B cell (primary cell): ENCODE measurements at regions not wholly inside any gene's neighbourhood (a gene's known extent, or its start where the extent isn't known, plus 50 kb on each side); places are given as distances from the start of the nearest gene placed in this dataset.

Experiments
- ATAC-seq: fragments of 200-7000 bp; cut with Tn5 transposase; one replicate; pipeline ENCODE4 v1.10.0; 2021; ENCODE audit warnings: low read depth, mild to moderate bottlenecking, moderate number of reproducible peaks, moderate library complexity
- CTCF ChIA-PET: fragments of 350-600 bp; sonication (Branson Sonifier 250); formaldehyde crosslinking; loops from one replicate; lab custom pipeline; 2021; ENCODE audit warnings: antibody characterized with exemption, inconsistent platforms; lab: Charles Lee
- POLR2A ChIA-PET: fragments of 350-600 bp; sonication (Branson Sonifier 250); formaldehyde crosslinking; loops from one replicate; lab custom pipeline; 2021; ENCODE audit warnings: antibody characterized with exemption; lab: Charles Lee
- DNase-seq: peaks from one replicate; pipeline ENCODE4 v3.0.0; 2013
- H2AFZ ChIP-seq: 2 replicates; pipeline ENCODE4 v1.6.1; 2012; ENCODE audit warnings: mild to moderate bottlenecking, low read depth, low read length; ENCODE audit not compliant: insufficient read depth, poor library complexity, severe bottlenecking
- H3K27ac ChIP-seq, 2 donors: 1 replicate in 1 of 2; 2 replicates in 1 of 2; pipeline ENCODE4 v1.5.1; 2012 to 2013; ENCODE audit warnings: low read length in 2 of 2, mild to moderate bottlenecking in 2 of 2, moderate library complexity in 1 of 2
- H3K27me3 ChIP-seq, 4 experiments: fragments of 200-600 bp in 1 of 4; sonication (generic) in 1 of 4; replicated peaks in 1 of 4; 1 replicate in 2 of 4; 2 replicates in 2 of 4; pipeline versions ENCODE4 v1.6.1 to v1.7.0; 2013 to 2016; ENCODE audit warnings: low read length in 3 of 4, mild to moderate bottlenecking in 2 of 4, mixed read lengths in 1 of 4, moderate library complexity in 1 of 4; ENCODE audit not compliant: insufficient read depth in 4 of 4, control insufficient read depth in 3 of 4; ENCODE audit errors: control extremely low read depth in 1 of 4
- H3K36me3 ChIP-seq, 2 experiments: replicated peaks in 1 of 2; 1 replicate in 1 of 2; 2 replicates in 1 of 2; pipeline versions ENCODE4 v1.6.1 to v1.7.1; 2013; ENCODE audit warnings: low read length in 1 of 2; ENCODE audit not compliant: insufficient read depth in 2 of 2, control insufficient read depth in 1 of 2; ENCODE audit errors: control extremely low read depth in 1 of 2, extremely low read depth in 1 of 2
- H3K4me1 ChIP-seq, 2 donors: fragments of 200-600 bp in 1 of 2; sonication (generic) in 1 of 2; 1 replicate in 1 of 2; 2 replicates in 1 of 2; pipeline versions ENCODE4 v1.5.1 to v1.6.1; 2013 to 2017; ENCODE audit warnings: low read length in 2 of 2; ENCODE audit not compliant: control insufficient read depth in 2 of 2, insufficient read depth in 2 of 2
- H3K4me2 ChIP-seq: replicated peaks from 2 replicates; pipeline ENCODE3; 2012; ENCODE audit warnings: mild to moderate bottlenecking, low read depth, low read length; ENCODE audit not compliant: poor library complexity, severe bottlenecking
- H3K4me3 ChIP-seq, 5 experiments: fragments of 200-600 bp in 1 of 5; sonication (generic) in 1 of 5; 1 replicate in 3 of 5; 2 replicates in 2 of 5; pipeline versions ENCODE4 v1.5.1 to v1.7.0; 2011 to 2016; ENCODE audit warnings: low read length in 4 of 5, mild to moderate bottlenecking in 4 of 5, low read depth in 2 of 5, control low read depth in 1 of 5, moderate library complexity in 1 of 5; ENCODE audit not compliant: insufficient read depth in 1 of 5; ENCODE audit errors: control extremely low read depth in 1 of 5, extremely low read depth in 1 of 5
- H3K79me2 ChIP-seq: fragments of 200-600 bp; sonication (generic); one replicate; pipeline ENCODE4 v1.6.0; 2016; ENCODE audit warnings: low read length; ENCODE audit not compliant: control insufficient read depth, insufficient read depth
- H3K9ac ChIP-seq: fragments of 200-600 bp; sonication (generic); 2 replicates; pipeline ENCODE4 v1.6.1; 2017; ENCODE audit warnings: mild to moderate bottlenecking, low read length, moderate library complexity
- H3K9me3 ChIP-seq, 3 donors: one replicate each; pipeline versions ENCODE4 v1.6.1 to v1.7.1; 2013; ENCODE audit warnings: low read length in 2 of 3; ENCODE audit not compliant: control insufficient read depth in 2 of 3, insufficient read depth in 1 of 3; ENCODE audit errors: control extremely low read depth in 1 of 3
- H4K20me1 ChIP-seq: 2 replicates; pipeline ENCODE4 v1.6.0; 2012; ENCODE audit warnings: mild to moderate bottlenecking, low read length; ENCODE audit not compliant: insufficient read depth, control insufficient read depth, poor library complexity, severe bottlenecking
- H3K27ac Mint-ChIP-seq: one replicate; pipeline ENCODE4 v1.8.0; 2021; ENCODE audit warnings: mixed read lengths
- H3K27me3 Mint-ChIP-seq: one replicate; pipeline ENCODE4 v1.8.0; 2021; ENCODE audit warnings: mixed read lengths
- H3K4me1 Mint-ChIP-seq: one replicate; pipeline ENCODE4 v1.8.0; 2021; ENCODE audit warnings: mixed read lengths
- H3K4me3 Mint-ChIP-seq: one replicate; pipeline ENCODE4 v1.8.0; 2021; ENCODE audit warnings: mixed read lengths
- H3K9me3 Mint-ChIP-seq: one replicate; pipeline ENCODE4 v1.8.0; 2022; ENCODE audit warnings: mixed read lengths; ENCODE audit not compliant: insufficient read depth
- EZH2 ChIP-seq: IDR thresholded peaks from 2 replicates; pipeline ENCODE4 v1.6.1; 2012; ENCODE audit warnings: borderline replicate concordance, low read depth, mild to moderate bottlenecking, moderate library complexity, low read length; ENCODE audit not compliant: insufficient read depth, poor library complexity, severe bottlenecking
- WGBS: methylation state at CpG from one replicate; pipeline ENCODE4 v1.1.5; 2013; ENCODE audit warnings: missing lambda C conversion rate; ENCODE audit not compliant: insufficient coverage; 5-methylcytosine and 5-hydroxymethylcytosine counted together
- intact Hi-C: fragments of 100-400 bp; cut with micrococcal nuclease; formaldehyde crosslinking; loops from one replicate; pipeline ENCODE4 v1.10.0; 2022
- TF ChIP-seq, protein P1 (sequence below): fragments of 200-600 bp; IDR thresholded peaks from one replicate; pipeline ENCODE4 v1.8.0; 2022; ENCODE audit warnings: antibody characterized with exemption, mild to moderate bottlenecking

DNA sequence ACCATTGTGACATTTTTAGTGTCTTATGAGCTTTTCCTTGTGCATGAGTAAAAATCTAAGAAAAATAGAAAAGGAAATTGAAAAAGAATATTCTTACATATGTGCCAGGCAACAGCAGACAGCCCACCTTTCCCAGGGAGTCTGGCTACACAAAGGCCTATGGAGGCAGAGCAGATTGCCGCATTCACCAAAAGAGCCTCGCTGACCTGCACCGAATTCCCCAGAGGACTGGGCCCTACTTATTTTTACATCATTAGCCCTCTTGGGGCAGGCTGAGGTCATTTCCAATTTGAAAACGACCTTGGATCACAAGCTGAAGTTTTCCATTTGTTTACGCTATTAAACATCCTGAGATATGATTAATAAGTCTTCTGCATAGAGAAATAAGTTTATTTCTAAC lies 66.2 kb upstream of the WDR41 start:
- Histone ChIP-seq H3K27ac (no peak overlapping the region), H3K9ac (no peak overlapping the region), H3K36me3 (no peaks in the 10 kb centered on the region), H3K4me2 (no peak overlapping the region), H3K79me2 (no peaks in the 10 kb centered on the region), H2AFZ (no peak overlapping the region), H3K4me3 (no peak overlapping the region), H3K4me1 (no peaks in the 10 kb centered on the region), H4K20me1 (no peaks in the 10 kb centered on the region), H3K9me3 (no peaks in the 10 kb centered on the region), H3K27me3 (no peaks in the 10 kb centered on the region)
- WGBS, result no CpG with 5 or more reads among the region's 5 CpGs
- H3K4me3 Mint-ChIP-seq, result no peak overlapping the region
- ChIA-PET POLR2A (no interaction called here), CTCF (no interaction called here)
- H3K4me1 Mint-ChIP-seq, result no peaks in the 10 kb centered on the region
- ATAC-seq (no peak), DNase-seq (no peak)
- H3K9me3 Mint-ChIP-seq, result no peaks in the 10 kb centered on the region
- H3K27me3 Mint-ChIP-seq, result peaks cover 7% of the 10 kb centered on the region
- no peak for TF ChIP-seq EZH2
- TF ChIP-seq, protein P1, sequence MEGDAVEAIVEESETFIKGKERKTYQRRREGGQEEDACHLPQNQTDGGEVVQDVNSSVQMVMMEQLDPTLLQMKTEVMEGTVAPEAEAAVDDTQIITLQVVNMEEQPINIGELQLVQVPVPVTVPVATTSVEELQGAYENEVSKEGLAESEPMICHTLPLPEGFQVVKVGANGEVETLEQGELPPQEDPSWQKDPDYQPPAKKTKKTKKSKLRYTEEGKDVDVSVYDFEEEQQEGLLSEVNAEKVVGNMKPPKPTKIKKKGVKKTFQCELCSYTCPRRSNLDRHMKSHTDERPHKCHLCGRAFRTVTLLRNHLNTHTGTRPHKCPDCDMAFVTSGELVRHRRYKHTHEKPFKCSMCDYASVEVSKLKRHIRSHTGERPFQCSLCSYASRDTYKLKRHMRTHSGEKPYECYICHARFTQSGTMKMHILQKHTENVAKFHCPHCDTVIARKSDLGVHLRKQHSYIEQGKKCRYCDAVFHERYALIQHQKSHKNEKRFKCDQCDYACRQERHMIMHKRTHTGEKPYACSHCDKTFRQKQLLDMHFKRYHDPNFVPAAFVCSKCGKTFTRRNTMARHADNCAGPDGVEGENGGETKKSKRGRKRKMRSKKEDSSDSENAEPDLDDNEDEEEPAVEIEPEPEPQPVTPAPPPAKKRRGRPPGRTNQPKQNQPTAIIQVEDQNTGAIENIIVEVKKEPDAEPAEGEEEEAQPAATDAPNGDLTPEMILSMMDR, result no peak
- intact Hi-C loops, result no loop called here
- no peak overlapping the region for H3K27ac Mint-ChIP-seq

DNA sequence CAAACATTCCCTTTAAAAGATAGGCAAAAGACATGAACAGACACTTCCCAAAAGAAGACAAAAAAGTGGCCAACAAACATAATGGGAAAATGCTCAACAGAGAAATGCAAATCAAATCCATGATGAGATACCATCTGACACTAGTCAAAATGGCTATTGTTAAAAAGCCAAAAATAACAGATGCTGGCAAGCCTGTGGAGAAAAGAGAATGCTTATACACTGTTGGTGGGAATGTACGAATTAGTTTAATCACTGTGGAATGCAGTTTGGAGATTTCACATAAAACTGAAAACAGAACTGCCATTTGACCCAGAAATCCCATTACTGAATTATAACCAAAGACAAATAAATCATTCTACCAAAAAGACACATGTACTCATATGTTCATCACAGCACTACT lies 58.3 kb upstream of the WDR41 start:
- Histone ChIP-seq H3K36me3 (no peaks in the 10 kb centered on the region), H3K4me1 (no peaks in the 10 kb centered on the region), H2AFZ (no peak overlapping the region), H3K79me2 (no peaks in the 10 kb centered on the region), H3K4me3 (no peak overlapping the region), H3K27me3 (peaks cover 0 to 4% (median 0%) of the 10 kb centered on the region in 4 experiments), H3K4me2 (no peak overlapping the region), H3K9me3 (peaks cover 0 to 4% (median 0%) of the 10 kb centered on the region in 3 donors), H4K20me1 (no peaks in the 10 kb centered on the region), H3K9ac (no peak overlapping the region), H3K27ac (no peak overlapping the region)
- POLR2A ChIA-PET, result no interaction called here
- Mint-ChIP-seq H3K4me1 (no peaks in the 10 kb centered on the region), H3K27me3 (peaks cover 27% of the 10 kb centered on the region), H3K4me3 (no peak overlapping the region), H3K27ac (no peak overlapping the region), H3K9me3 (peaks cover 9% of the 10 kb centered on the region)
- DNase-seq (no peak), ATAC-seq (no peak)
- no CpG with 5 or more reads among the region's 1 CpG for WGBS
- intact Hi-C loops, result no loop called here
- TF ChIP-seq EZH2, result no peak
- TF ChIP-seq, protein P1, result no peak
- CTCF ChIA-PET, result no interaction called here
